HG03558 (cell line): ENCODE measurements at regions not wholly inside any gene's neighbourhood (a gene's known extent, or its start where the extent isn't known, plus 50 kb on each side); places are given as distances from the start of the nearest gene placed in this dataset.

ENCODE experiments used
- ATAC-seq: cut with Tn5 transposase; IDR thresholded peaks from one replicate; pipeline ENCODE4 v1.9.1; 2021; ENCODE audit warnings: moderate number of reproducible peaks; ENCODE audit not compliant: unreplicated experiment; ENCODE audit errors: extremely low read depth

- ATAC-seq: no peak
Observed at GRCh38 chr4:117324851-117325491, 239.6 kb upstream of the TRAM1L1 start.

- ATAC-seq: no peak
Observed at GRCh38 chr4:117326091-117326490, 240.7 kb upstream of the TRAM1L1 start.

GRCh38 chr4:117327491-117327890, 242.1 kb upstream of the TRAM1L1 start:
- ATAC-seq: no peak

GRCh38 chr4:117328333-117328732, 243.0 kb upstream of the TRAM1L1 start:
- no peak for ATAC-seq

GRCh38 chr4:117331817-117332216, 246.4 kb upstream of the TRAM1L1 start:
- no peak for ATAC-seq

GRCh38 chr4:117334451-117335188, 249.2 kb upstream of the TRAM1L1 start:
- no peak for ATAC-seq

GRCh38 chr4:117357437-117357836, 272.1 kb upstream of the TRAM1L1 start:
- ATAC-seq: no peak

- no peak for ATAC-seq
Observed at GRCh38 chr4:117357866-117358265, 272.5 kb upstream of the TRAM1L1 start.

- ATAC-seq: no peak
Observed at GRCh38 chr4:117370944-117371668, 285.7 kb upstream of the TRAM1L1 start.

GRCh38 chr4:117375101-117375500, 289.7 kb upstream of the TRAM1L1 start:
- ATAC-seq: no peak

- ATAC-seq: no peak
Observed at GRCh38 chr4:117376692-117377091, 291.3 kb upstream of the TRAM1L1 start.

GRCh38 chr4:117378942-117379341, 293.6 kb upstream of the TRAM1L1 start:
- ATAC-seq: no peak

- no peak for ATAC-seq
Observed at GRCh38 chr4:117383468-117383867, 298.1 kb upstream of the TRAM1L1 start.

- no peak for ATAC-seq
Observed at GRCh38 chr4:117385526-117385925, 300.1 kb upstream of the TRAM1L1 start.

- no peak for ATAC-seq
Observed at GRCh38 chr4:117387072-117387471, 301.7 kb upstream of the TRAM1L1 start.

GRCh38 chr4:117400039-117400835, 314.9 kb upstream of the TRAM1L1 start:
- no peak for ATAC-seq

GRCh38 chr4:117412661-117413060, 327.3 kb upstream of the TRAM1L1 start:
- no peak for ATAC-seq

- no peak for ATAC-seq
Observed at GRCh38 chr4:117417856-117418255, 332.5 kb upstream of the TRAM1L1 start.

- ATAC-seq: no peak
Observed at GRCh38 chr4:117420948-117421347, 335.6 kb upstream of the TRAM1L1 start.

GRCh38 chr4:117421706-117422105, 336.3 kb upstream of the TRAM1L1 start:
- no peak for ATAC-seq
